ENCODE measurements at regions not wholly inside any gene's neighbourhood (a gene's known extent, or its start where the extent isn't known, plus 50 kb on each side); places are given as distances from the start of the nearest gene placed in this dataset.

DNA sequence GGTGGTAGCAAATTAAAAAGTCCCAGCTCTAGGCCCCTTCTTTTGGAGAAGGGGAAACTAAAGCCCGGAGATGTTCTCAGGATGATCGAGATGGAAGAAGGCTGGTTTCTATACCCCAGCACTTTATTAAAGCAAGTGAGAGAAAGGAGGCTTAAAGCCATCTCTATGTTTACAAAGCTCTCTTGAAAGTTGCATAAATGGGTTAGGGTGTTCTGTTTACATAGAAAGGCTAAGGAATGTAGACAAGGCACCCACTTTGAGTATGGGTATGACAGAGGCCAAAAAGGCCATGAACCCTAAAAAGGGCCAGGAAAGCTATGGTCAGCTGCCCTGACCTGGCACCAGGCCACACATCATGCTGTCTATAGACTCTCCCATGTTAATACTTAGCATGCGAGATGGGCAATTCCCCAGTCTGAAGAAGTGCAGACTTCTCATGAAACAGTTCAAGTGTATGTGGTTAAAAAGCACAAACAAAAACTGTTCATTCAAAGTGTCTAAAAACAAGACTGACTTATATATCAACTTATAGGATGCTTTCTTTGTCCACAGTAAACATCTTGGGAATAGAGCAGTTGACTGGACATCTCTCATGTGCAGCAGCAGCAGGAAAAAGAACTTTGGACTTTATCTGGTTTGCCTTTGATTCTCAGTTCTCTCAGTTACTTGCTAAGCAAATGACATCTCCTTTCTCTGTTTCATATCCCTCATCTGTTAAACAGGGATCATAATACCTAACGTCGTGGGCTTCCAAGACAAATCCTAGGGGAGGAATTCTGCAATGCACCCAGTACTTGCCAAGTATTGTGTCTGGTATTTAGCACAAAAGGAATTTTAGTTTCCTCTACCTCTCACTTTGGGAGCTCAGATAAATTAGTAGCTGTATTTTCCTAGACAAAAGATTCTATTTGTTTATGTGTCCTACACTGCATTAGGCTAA, 521.6 kb downstream of the PLPP3 start:
- no peaks in the 10 kb centered on the region for H3K9me3 ChIP-seq (ENCODE audit: insufficient read depth, low read length)
- TF ChIP-seq YY1 (IDR thresholded peaks at IDR 0.05; ENCODE audit: insufficient read depth, insufficient read length), result no peak
- TF ChIP-seq ZNF274 (IDR thresholded peaks at IDR 0.05; ENCODE audit: low read depth, low read length), result no peak
- TF ChIP-seq SUZ12 (IDR thresholded peaks at IDR 0.05; ENCODE audit: extremely low read depth, insufficient read depth, insufficient read length), result no peak
- DNase-seq (ENCODE audit: low read depth, low spot score), result no peak
- H3K27me3 ChIP-seq (ENCODE audit: insufficient read depth, insufficient read length), result no peaks in the 10 kb centered on the region
- H3K36me3 ChIP-seq (ENCODE audit: insufficient read depth, insufficient read length, low read length), result no peaks in the 10 kb centered on the region
- no peaks in the 10 kb centered on the region for H3K4me1 ChIP-seq (ENCODE audit: insufficient read depth, insufficient read length)
- H3K9ac ChIP-seq (ENCODE audit: insufficient read length, low read depth), result no peak overlapping the region
- no peak overlapping the region for H3K4me3 ChIP-seq (ENCODE audit: insufficient read length, low read depth)

DNA sequence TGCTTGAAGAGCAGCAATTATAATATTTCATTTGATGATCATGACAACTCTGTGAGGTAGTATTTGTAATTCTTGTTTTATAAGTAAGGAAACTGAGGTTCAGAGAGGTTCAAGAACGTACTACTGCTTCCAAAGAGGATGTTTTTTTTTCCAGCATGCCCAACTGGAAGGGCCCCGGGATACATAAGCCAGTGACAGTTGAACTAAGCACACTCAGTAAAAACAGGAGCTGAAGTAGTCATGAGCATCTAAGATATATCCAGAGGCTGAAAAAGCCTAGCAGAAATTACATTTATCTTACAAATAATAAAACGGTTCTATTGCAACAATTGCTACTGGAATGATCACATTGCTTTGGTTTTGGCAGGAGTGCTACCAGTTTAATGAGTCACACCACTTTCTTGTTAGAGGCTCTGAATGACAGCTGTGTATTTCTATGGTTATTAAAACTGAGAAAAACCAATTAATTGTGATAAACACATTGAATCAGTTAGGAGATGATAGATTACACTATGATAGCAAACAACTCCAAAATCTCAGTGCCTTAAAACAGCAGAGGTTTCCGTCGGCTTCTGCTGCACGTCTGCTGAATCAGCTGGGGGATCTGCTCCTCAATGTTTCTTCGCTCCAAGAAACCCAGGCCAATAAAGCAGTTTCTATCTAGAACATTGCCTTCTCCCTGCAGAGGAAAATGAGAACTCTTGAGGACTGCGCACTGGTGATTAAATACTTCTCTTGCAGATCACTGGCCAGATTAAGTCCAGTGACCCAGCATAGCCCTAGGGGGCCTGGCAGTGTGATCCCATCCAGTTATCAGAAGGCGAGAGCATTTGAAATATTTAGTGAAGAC, 522.7 kb downstream of the PLPP3 start:
- no peaks in the 10 kb centered on the region for H3K4me1 ChIP-seq (ENCODE audit: insufficient read depth, insufficient read length)
- TF ChIP-seq YY1 (IDR thresholded peaks at IDR 0.05; ENCODE audit: insufficient read depth, insufficient read length), result no peak
- no peak for TF ChIP-seq SUZ12 (IDR thresholded peaks at IDR 0.05; ENCODE audit: extremely low read depth, insufficient read depth, insufficient read length)
- no peak for TF ChIP-seq ZNF274 (IDR thresholded peaks at IDR 0.05; ENCODE audit: low read depth, low read length)
- no peak overlapping the region for H3K4me3 ChIP-seq (ENCODE audit: insufficient read length, low read depth)
- DNase-seq (ENCODE audit: low read depth, low spot score), result no peak
- H3K9me3 ChIP-seq (ENCODE audit: insufficient read depth, low read length), result no peaks in the 10 kb centered on the region
- no peaks in the 10 kb centered on the region for H3K36me3 ChIP-seq (ENCODE audit: insufficient read depth, insufficient read length, low read length)
- H3K9ac ChIP-seq (ENCODE audit: insufficient read length, low read depth), result no peak overlapping the region
- no peaks in the 10 kb centered on the region for H3K27me3 ChIP-seq (ENCODE audit: insufficient read depth, insufficient read length)

DNA sequence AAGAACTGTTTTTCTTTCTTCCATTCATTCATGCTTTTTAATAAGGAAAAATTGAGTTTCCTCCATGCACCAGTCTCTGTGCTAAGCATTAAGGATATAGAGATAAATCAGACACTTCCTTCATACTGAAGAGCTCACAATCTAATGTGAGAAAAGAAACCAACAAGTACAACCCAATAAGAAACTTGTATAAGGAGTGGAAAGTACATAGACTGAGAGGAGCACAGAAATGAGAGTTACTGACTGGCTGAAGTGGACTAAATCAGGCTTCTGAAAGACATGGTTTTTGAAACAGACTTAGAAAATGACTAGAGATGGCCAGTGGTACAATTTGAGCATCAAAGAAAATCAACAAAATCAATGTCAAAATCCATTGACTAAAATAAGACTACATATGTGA, 524.4 kb downstream of the PLPP3 start:
- no peak for DNase-seq (ENCODE audit: low read depth, low spot score)
- Histone ChIP-seq H3K4me1 (ENCODE audit: insufficient read depth, insufficient read length) (no peaks in the 10 kb centered on the region), H3K9ac (ENCODE audit: insufficient read length, low read depth) (no peak overlapping the region), H3K9me3 (ENCODE audit: insufficient read depth, low read length) (no peaks in the 10 kb centered on the region), H3K4me3 (ENCODE audit: insufficient read length, low read depth) (no peak overlapping the region), H3K27me3 (ENCODE audit: insufficient read depth, insufficient read length) (no peaks in the 10 kb centered on the region), H3K36me3 (ENCODE audit: insufficient read depth, insufficient read length, low read length) (no peaks in the 10 kb centered on the region)
- TF ChIP-seq ZNF274 (IDR thresholded peaks at IDR 0.05; ENCODE audit: low read depth, low read length) (no peak), SUZ12 (IDR thresholded peaks at IDR 0.05; ENCODE audit: extremely low read depth, insufficient read depth, insufficient read length) (no peak), YY1 (IDR thresholded peaks at IDR 0.05; ENCODE audit: insufficient read depth, insufficient read length) (no peak)

DNA sequence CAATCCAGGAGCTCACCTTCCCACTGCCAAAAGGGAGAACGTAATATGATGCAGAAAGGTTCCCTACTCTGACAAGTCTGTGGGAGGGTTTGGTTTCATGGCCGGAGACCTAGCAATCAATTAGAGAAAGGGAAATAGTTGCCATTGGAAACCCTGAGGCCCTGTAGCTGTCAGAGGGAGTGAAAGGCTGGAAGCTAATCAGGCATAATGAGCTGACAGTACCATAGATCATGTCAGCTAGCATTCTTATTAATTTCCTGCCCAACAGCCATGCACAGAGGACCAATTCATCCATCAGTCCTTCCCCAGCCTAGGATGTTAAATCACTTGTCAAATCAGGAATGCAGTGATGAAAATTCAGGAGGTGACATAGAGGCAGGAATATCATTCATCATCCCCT, 527.3 kb downstream of the PLPP3 start:
- H3K4me3 ChIP-seq (ENCODE audit: insufficient read length, low read depth), result no peak overlapping the region
- no peaks in the 10 kb centered on the region for H3K9me3 ChIP-seq (ENCODE audit: insufficient read depth, low read length)
- no peaks in the 10 kb centered on the region for H3K27me3 ChIP-seq (ENCODE audit: insufficient read depth, insufficient read length)
- TF ChIP-seq SUZ12 (IDR thresholded peaks at IDR 0.05; ENCODE audit: extremely low read depth, insufficient read depth, insufficient read length), result no peak
- TF ChIP-seq ZNF274 (IDR thresholded peaks at IDR 0.05; ENCODE audit: low read depth, low read length), result no peak
- no peak for TF ChIP-seq YY1 (IDR thresholded peaks at IDR 0.05; ENCODE audit: insufficient read depth, insufficient read length)
- no peaks in the 10 kb centered on the region for H3K36me3 ChIP-seq (ENCODE audit: insufficient read depth, insufficient read length, low read length)
- DNase-seq (ENCODE audit: low read depth, low spot score), result no peak
- H3K4me1 ChIP-seq (ENCODE audit: insufficient read depth, insufficient read length), result no peaks in the 10 kb centered on the region
- no peak overlapping the region for H3K9ac ChIP-seq (ENCODE audit: insufficient read length, low read depth)

DNA sequence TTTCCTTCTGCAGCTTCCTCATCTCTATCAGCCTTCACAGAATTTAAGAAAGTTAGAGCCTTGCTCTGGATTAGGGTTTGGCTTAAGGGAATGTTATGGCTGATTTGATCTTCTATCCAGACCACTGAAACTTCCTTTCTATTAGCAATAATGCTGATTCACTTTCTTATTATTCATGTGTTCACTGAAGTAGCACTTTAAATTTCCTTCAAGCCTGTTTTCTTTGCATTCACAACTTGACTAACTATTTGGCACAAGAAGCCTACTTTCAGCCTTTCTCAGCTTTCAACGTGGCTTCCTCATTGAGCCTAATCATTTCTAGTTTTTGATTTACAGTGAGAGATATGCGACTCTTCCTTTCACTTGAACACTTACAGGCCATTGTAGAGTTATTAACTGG, 528.5 kb downstream of the PLPP3 start:
- TF ChIP-seq ZNF274 (IDR thresholded peaks at IDR 0.05; ENCODE audit: low read depth, low read length), result no peak
- no peak for TF ChIP-seq YY1 (IDR thresholded peaks at IDR 0.05; ENCODE audit: insufficient read depth, insufficient read length)
- no peak for TF ChIP-seq SUZ12 (IDR thresholded peaks at IDR 0.05; ENCODE audit: extremely low read depth, insufficient read depth, insufficient read length)
- no peaks in the 10 kb centered on the region for H3K36me3 ChIP-seq (ENCODE audit: insufficient read depth, insufficient read length, low read length)
- no peak overlapping the region for H3K9ac ChIP-seq (ENCODE audit: insufficient read length, low read depth)

DNA sequence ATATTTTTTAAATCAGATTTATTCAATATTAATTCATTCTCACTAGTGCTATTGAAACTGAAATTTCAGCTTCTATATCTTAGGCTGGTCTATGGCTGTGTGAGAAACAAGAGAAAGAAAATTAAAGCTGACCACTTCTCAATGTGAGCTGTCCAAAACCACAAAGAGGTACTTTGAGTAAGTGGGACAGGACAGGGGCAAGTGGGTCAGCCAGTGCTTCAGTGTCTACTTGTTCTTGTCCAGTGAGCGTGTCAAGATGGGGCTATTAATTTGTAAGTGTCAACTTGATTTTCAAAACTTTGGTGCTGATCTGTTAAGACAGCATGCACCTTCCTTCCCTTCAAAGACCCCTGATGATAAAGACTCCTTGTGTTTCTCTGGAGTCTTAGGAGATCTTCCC, 533.9 kb downstream of the PLPP3 start:
- Histone ChIP-seq H3K4me1 (ENCODE audit: insufficient read depth, insufficient read length) (no peaks in the 10 kb centered on the region), H3K36me3 (ENCODE audit: insufficient read depth, insufficient read length, low read length) (no peaks in the 10 kb centered on the region)

More for the DNA sequence above, 528.5 kb downstream of the PLPP3 start:
- no peak for DNase-seq (ENCODE audit: low read depth, low spot score)
- H3K4me1 ChIP-seq (ENCODE audit: insufficient read depth, insufficient read length), result no peaks in the 10 kb centered on the region
- H3K27me3 ChIP-seq (ENCODE audit: insufficient read depth, insufficient read length), result no peaks in the 10 kb centered on the region
- no peak overlapping the region for H3K4me3 ChIP-seq (ENCODE audit: insufficient read length, low read depth)
- no peaks in the 10 kb centered on the region for H3K9me3 ChIP-seq (ENCODE audit: insufficient read depth, low read length)

DNA sequence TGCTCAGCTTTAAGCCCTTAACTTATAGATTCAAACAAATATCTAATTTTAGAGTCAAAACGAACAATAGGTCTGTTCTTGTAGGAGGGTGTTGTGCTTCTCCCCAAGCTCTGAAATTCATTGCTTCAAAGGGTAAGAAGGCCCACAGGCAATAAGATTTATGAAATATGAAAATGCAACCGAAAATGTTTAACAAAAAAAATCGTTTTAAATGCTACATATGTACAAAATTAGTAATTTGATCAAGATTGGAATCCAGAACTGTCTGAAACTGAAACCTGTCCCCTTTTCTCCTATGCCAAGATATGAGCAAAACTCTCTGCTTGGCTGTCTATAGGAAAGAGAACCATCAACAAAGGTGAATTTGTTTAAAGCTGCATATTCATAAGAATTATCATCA, 534.3 kb downstream of the PLPP3 start:
- Histone ChIP-seq H3K9ac (ENCODE audit: insufficient read length, low read depth) (no peak overlapping the region), H3K9me3 (ENCODE audit: insufficient read depth, low read length) (no peaks in the 10 kb centered on the region), H3K27me3 (ENCODE audit: insufficient read depth, insufficient read length) (no peaks in the 10 kb centered on the region), H3K4me3 (ENCODE audit: insufficient read length, low read depth) (no peak overlapping the region), H3K4me1 (ENCODE audit: insufficient read depth, insufficient read length) (no peaks in the 10 kb centered on the region), H3K36me3 (ENCODE audit: insufficient read depth, insufficient read length, low read length) (no peaks in the 10 kb centered on the region)
- no peak for DNase-seq (ENCODE audit: low read depth, low spot score)
- no peak for TF ChIP-seq ZNF274 (IDR thresholded peaks at IDR 0.05; ENCODE audit: low read depth, low read length)

More for the DNA sequence above, 533.9 kb downstream of the PLPP3 start:
- no peak for DNase-seq (ENCODE audit: low read depth, low spot score)
- TF ChIP-seq YY1 (IDR thresholded peaks at IDR 0.05; ENCODE audit: insufficient read depth, insufficient read length) (no peak), SUZ12 (IDR thresholded peaks at IDR 0.05; ENCODE audit: extremely low read depth, insufficient read depth, insufficient read length) (no peak)
- H3K4me3 ChIP-seq (ENCODE audit: insufficient read length, low read depth), result no peak overlapping the region
- H3K27me3 ChIP-seq (ENCODE audit: insufficient read depth, insufficient read length), result no peaks in the 10 kb centered on the region
- H3K9me3 ChIP-seq (ENCODE audit: insufficient read depth, low read length), result no peaks in the 10 kb centered on the region
- no peak overlapping the region for H3K9ac ChIP-seq (ENCODE audit: insufficient read length, low read depth)

All from NT2/D1 (cell line).